IPS-NIHi11 (cell line): ENCODE measurements at regions not wholly inside any gene's neighbourhood (a gene's known extent, or its start where the extent isn't known, plus 50 kb on each side); places are given as distances from the start of the nearest gene placed in this dataset.
"Not testable (repeated sequence)": the region's sequence is repeated elsewhere in the genome, so short reads cannot be mapped to it uniquely, and the experiment has no call there.

ENCODE experiments used
- DNase-seq: peaks from one replicate; pipeline ENCODE4 v3.0.0; 2012; ENCODE audit warnings: mixed read lengths, low spot score

GRCh38 chr3:20478436-20478835, 292.4 kb upstream of the SGO1 start:
- no peak for DNase-seq

- not testable (repeated sequence) for DNase-seq
These were observed 278.2 kb upstream of the SGO1 start for GRCh38 chr3:20464237-20464636.

GRCh38 chr3:20462723-20463122, 276.7 kb upstream of the SGO1 start:
- DNase-seq, result no peak

GRCh38 chr3:20462226-20462625, 276.2 kb upstream of the SGO1 start:
- DNase-seq, result no peak

GRCh38 chr3:20458994-20459716, 273.1 kb upstream of the SGO1 start:
- DNase-seq, result no peak

GRCh38 chr3:20456511-20456910, 270.5 kb upstream of the SGO1 start:
- DNase-seq, result no peak

GRCh38 chr3:20451170-20451569, 265.2 kb upstream of the SGO1 start:
- no peak for DNase-seq

- DNase-seq, result no peak
These were observed 264.6 kb upstream of the SGO1 start for GRCh38 chr3:20450611-20451010.

GRCh38 chr3:20442846-20443245, 256.8 kb upstream of the SGO1 start:
- DNase-seq, result no peak

GRCh38 chr3:20427268-20427667, 241.3 kb upstream of the SGO1 start:
- not testable (repeated sequence) for DNase-seq

- DNase-seq, result no peak
These were observed 239.1 kb upstream of the SGO1 start for GRCh38 chr3:20425138-20425537.

GRCh38 chr3:20424086-20424485, 238.1 kb upstream of the SGO1 start:
- no peak for DNase-seq

GRCh38 chr3:20422391-20422790, 236.4 kb upstream of the SGO1 start:
- DNase-seq, result no peak

- DNase-seq, result no peak
These were observed 231.5 kb upstream of the SGO1 start for GRCh38 chr3:20417388-20418108.

GRCh38 chr3:20406611-20407011, 220.6 kb upstream of the SGO1 start:
- DNase-seq, result no peak

- DNase-seq, result no peak
These were observed 219.7 kb upstream of the SGO1 start for GRCh38 chr3:20405744-20406143.

GRCh38 chr3:20405231-20405630, 219.2 kb upstream of the SGO1 start:
- DNase-seq, result no peak

- no peak for DNase-seq
These were observed 218.7 kb upstream of the SGO1 start for GRCh38 chr3:20404741-20405100.

- DNase-seq, result no peak
These were observed 218.2 kb upstream of the SGO1 start for GRCh38 chr3:20403986-20404740.

- DNase-seq, result no peak
These were observed 215.2 kb upstream of the SGO1 start for GRCh38 chr3:20401253-20401652.

GRCh38 chr3:20400686-20401085, 214.7 kb upstream of the SGO1 start:
- DNase-seq, result no peak

GRCh38 chr3:20400281-20400680, 214.3 kb upstream of the SGO1 start:
- no peak for DNase-seq

- no peak for DNase-seq
These were observed 210.3 kb upstream of the SGO1 start for GRCh38 chr3:20396335-20396734.
